Activated CD8-positive, alpha-beta T cell treated with anti-CD3 and anti-CD28 coated beads for 36 hours (primary cell): ENCODE measurements at regions not wholly inside any gene's neighbourhood (a gene's known extent, or its start where the extent isn't known, plus 50 kb on each side); places are given as distances from the start of the nearest gene placed in this dataset.

Source experiments
- ATAC-seq: fragments of 200-7000 bp; cut with Tn5 transposase; one replicate; pipeline ENCODE4 v1.10.0; 2021; ENCODE audit warnings: mild to moderate bottlenecking, moderate library complexity
- CTCF ChIA-PET: fragments of 350-600 bp; sonication (Branson Sonifier 250); formaldehyde crosslinking; loops from one replicate; lab custom pipeline; 2021; ENCODE audit warnings: antibody characterized with exemption; lab: Charles Lee
- POLR2A ChIA-PET: fragments of 350-600 bp; sonication (Branson Sonifier 250); formaldehyde crosslinking; loops from one replicate; lab custom pipeline; 2021; ENCODE audit warnings: antibody characterized with exemption; lab: Charles Lee
- DNase-seq: peaks from one replicate; pipeline ENCODE4 v3.0.0-alpha.2; 2020
- H3K27ac Mint-ChIP-seq: one replicate; pipeline ENCODE4 v1.8.0; 2021; ENCODE audit warnings: mild to moderate bottlenecking, mixed read lengths
- H3K27me3 Mint-ChIP-seq: one replicate; pipeline ENCODE4 v1.8.0; 2021; ENCODE audit warnings: mixed read lengths
- H3K36me3 Mint-ChIP-seq: one replicate; pipeline ENCODE4 v1.8.0; 2021; ENCODE audit warnings: low read depth, mixed read lengths
- H3K4me1 Mint-ChIP-seq: one replicate; pipeline ENCODE4 v1.8.0; 2021; ENCODE audit warnings: low read depth, mixed read lengths
- H3K4me3 Mint-ChIP-seq: one replicate; pipeline ENCODE4 v1.8.0; 2021; ENCODE audit warnings: mild to moderate bottlenecking, moderate library complexity, mixed read lengths
- H3K9me3 Mint-ChIP-seq: one replicate; pipeline ENCODE4 v1.8.0; 2021; ENCODE audit warnings: mixed read lengths
- intact Hi-C: fragments of 100-400 bp; cut with micrococcal nuclease; formaldehyde crosslinking; loops from one replicate; pipeline ENCODE4 v1.10.0; 2022
- TF ChIP-seq, protein P1 (sequence below): fragments of 200-600 bp; IDR thresholded peaks from one replicate; pipeline ENCODE4 v1.8.0; 2022; ENCODE audit warnings: antibody characterized with exemption, mild to moderate bottlenecking

GRCh38 chr2:146804288-146804687 lies 1040.5 kb upstream of the ACVR2A start:
- CTCF ChIA-PET, result no interaction called here

DNA sequence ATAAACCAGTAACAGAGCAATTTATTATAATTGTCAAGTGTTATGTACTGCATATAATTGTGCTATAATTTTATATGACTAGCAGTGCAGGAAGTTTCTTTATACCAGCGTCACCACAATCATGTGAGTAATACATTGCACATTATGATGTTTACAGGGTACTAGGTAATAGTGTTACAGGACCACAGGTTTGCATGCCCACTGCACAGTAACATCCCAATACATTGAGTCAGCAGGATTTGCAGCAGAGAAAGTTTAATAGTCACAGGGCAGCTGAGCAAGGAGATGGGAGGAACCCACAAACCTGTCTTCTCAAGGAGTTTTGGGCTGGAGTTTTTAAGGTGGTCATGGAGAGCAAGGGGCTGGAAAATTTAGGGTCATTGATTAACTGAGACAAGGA lies 1042.9 kb upstream of the ACVR2A start:
- H3K27ac Mint-ChIP-seq, result no peak overlapping the region
- intact Hi-C loops, result no loop called here
- TF ChIP-seq, protein P1, sequence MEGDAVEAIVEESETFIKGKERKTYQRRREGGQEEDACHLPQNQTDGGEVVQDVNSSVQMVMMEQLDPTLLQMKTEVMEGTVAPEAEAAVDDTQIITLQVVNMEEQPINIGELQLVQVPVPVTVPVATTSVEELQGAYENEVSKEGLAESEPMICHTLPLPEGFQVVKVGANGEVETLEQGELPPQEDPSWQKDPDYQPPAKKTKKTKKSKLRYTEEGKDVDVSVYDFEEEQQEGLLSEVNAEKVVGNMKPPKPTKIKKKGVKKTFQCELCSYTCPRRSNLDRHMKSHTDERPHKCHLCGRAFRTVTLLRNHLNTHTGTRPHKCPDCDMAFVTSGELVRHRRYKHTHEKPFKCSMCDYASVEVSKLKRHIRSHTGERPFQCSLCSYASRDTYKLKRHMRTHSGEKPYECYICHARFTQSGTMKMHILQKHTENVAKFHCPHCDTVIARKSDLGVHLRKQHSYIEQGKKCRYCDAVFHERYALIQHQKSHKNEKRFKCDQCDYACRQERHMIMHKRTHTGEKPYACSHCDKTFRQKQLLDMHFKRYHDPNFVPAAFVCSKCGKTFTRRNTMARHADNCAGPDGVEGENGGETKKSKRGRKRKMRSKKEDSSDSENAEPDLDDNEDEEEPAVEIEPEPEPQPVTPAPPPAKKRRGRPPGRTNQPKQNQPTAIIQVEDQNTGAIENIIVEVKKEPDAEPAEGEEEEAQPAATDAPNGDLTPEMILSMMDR, result no peak
- H3K4me1 Mint-ChIP-seq, result no peaks in the 10 kb centered on the region
- H3K27me3 Mint-ChIP-seq, result no peaks in the 10 kb centered on the region
- ATAC-seq, result no peak
- H3K9me3 Mint-ChIP-seq, result no peaks in the 10 kb centered on the region
- H3K4me3 Mint-ChIP-seq, result no peak overlapping the region
- ChIA-PET POLR2A (no interaction called here), CTCF (no interaction called here)
- DNase-seq, result no peak
- H3K36me3 Mint-ChIP-seq, result no peaks in the 10 kb centered on the region

More at GRCh38 chr2:146804288-146804687, 1040.5 kb upstream of the ACVR2A start:
- POLR2A ChIA-PET, result no interaction called here
- H3K27me3 Mint-ChIP-seq, result no peaks in the 10 kb centered on the region
- DNase-seq, result no peak
- no peak overlapping the region for H3K4me3 Mint-ChIP-seq
- H3K27ac Mint-ChIP-seq, result no peak overlapping the region
- peaks cover 2% of the 10 kb centered on the region for H3K9me3 Mint-ChIP-seq
- TF ChIP-seq, protein P1, result no peak
- intact Hi-C loops, result no loop called here
- H3K36me3 Mint-ChIP-seq, result no peaks in the 10 kb centered on the region
- ATAC-seq, result no peak
- H3K4me1 Mint-ChIP-seq, result no peaks in the 10 kb centered on the region

- intact Hi-C loops, result no loop called here
- no peaks in the 10 kb centered on the region for H3K27me3 Mint-ChIP-seq
- DNase-seq (no peak), ATAC-seq (no peak)
- H3K36me3 Mint-ChIP-seq, result no peaks in the 10 kb centered on the region
- CTCF ChIA-PET, result interaction anchor here (0.7 kb wide), 1 partner anchor 93 kb away, joined by 3 read pairs; no protein-coding TSS in a partner anchor
- POLR2A ChIA-PET, result no interaction called here
- H3K4me3 Mint-ChIP-seq, result no peak overlapping the region
- TF ChIP-seq, protein P1, result no peak
- H3K4me1 Mint-ChIP-seq, result no peaks in the 10 kb centered on the region
- H3K9me3 Mint-ChIP-seq, result peaks cover 4% of the 10 kb centered on the region
- no peak overlapping the region for H3K27ac Mint-ChIP-seq
These were observed 1058.4 kb upstream of the ACVR2A start for GRCh38 chr2:146786396-146786795.

DNA sequence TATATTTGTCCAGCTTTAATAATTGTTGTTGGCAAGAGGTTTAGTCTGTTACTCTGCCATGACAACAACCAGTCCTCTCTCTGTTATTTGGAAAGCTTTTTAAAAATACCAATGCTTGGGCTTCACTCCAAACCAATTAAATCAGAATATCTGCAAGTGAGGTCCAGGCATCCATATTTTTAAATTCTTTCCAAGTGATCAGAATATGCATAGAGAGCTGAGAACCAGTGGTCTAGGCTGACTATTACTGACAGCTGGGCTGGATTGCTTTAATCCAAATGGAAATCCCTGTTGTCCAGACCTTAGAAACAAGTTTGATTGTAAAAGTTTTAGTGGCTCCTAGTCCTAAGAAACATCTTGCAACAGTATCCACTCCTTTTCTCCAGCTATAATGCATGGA lies 1059.7 kb upstream of the ACVR2A start:
- ChIA-PET POLR2A (no interaction called here), CTCF (no interaction called here)
- no peak overlapping the region for H3K4me3 Mint-ChIP-seq
- H3K36me3 Mint-ChIP-seq, result no peaks in the 10 kb centered on the region
- no peak for DNase-seq
- intact Hi-C loops, result no loop called here
- peaks cover 4% of the 10 kb centered on the region for H3K9me3 Mint-ChIP-seq
- no peaks in the 10 kb centered on the region for H3K4me1 Mint-ChIP-seq
- TF ChIP-seq, protein P1, result no peak
- no peak for ATAC-seq
- H3K27ac Mint-ChIP-seq, result no peak overlapping the region
- H3K27me3 Mint-ChIP-seq, result no peaks in the 10 kb centered on the region

DNA sequence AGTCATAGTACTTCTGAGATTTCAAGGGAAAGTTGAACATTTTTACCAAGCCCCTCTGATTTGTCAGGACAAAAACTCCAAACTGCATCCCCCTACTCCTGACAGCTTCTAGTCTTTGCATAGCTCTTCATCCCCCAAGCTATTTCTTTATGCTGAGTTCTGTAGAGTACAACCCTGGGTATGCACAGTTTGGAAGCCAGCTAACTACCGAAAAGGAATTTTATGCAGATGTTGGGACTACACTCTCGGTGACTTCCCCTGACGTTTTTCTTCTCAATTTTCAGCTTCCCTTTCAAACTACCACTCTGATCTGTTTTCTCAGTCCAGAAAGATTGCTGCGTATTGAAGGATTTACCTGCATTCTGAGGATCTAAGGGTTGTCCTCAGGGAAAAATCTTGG lies 1060.2 kb upstream of the ACVR2A start:
- peaks cover 4% of the 10 kb centered on the region for H3K9me3 Mint-ChIP-seq
- no peaks in the 10 kb centered on the region for H3K4me1 Mint-ChIP-seq
- no peak overlapping the region for H3K27ac Mint-ChIP-seq
- TF ChIP-seq, protein P1, result no peak
- ChIA-PET CTCF (no interaction called here), POLR2A (no interaction called here)
- no peaks in the 10 kb centered on the region for H3K36me3 Mint-ChIP-seq
- no peaks in the 10 kb centered on the region for H3K27me3 Mint-ChIP-seq
- intact Hi-C loops, result no loop called here
- DNase-seq (no peak), ATAC-seq (no peak)
- no peak overlapping the region for H3K4me3 Mint-ChIP-seq
